ENCODE measurements at regions not wholly inside any gene's neighbourhood (a gene's known extent, or its start where the extent isn't known, plus 50 kb on each side); places are given as distances from the start of the nearest gene placed in this dataset.

DNA sequence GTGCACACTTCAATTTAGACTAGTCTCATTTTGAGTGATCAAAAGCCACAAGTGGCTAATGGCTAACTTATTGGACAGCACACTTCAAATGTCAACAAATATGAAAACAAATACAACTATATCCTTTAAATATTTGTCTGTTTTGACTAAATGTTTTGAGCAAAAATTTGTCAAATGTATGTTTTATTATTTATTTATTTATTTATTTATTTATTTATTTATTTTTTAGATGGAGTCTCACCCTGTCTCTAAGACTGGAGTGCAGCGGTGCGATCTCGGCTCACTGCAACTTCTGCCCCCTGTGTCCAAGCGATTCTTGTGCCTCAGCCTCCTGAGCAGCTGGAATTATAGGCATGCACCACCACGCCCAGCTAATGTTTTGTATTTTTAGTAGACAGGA is 1392.1 kb upstream of the WWC1 start:
- TF ChIP-seq, protein P1, sequence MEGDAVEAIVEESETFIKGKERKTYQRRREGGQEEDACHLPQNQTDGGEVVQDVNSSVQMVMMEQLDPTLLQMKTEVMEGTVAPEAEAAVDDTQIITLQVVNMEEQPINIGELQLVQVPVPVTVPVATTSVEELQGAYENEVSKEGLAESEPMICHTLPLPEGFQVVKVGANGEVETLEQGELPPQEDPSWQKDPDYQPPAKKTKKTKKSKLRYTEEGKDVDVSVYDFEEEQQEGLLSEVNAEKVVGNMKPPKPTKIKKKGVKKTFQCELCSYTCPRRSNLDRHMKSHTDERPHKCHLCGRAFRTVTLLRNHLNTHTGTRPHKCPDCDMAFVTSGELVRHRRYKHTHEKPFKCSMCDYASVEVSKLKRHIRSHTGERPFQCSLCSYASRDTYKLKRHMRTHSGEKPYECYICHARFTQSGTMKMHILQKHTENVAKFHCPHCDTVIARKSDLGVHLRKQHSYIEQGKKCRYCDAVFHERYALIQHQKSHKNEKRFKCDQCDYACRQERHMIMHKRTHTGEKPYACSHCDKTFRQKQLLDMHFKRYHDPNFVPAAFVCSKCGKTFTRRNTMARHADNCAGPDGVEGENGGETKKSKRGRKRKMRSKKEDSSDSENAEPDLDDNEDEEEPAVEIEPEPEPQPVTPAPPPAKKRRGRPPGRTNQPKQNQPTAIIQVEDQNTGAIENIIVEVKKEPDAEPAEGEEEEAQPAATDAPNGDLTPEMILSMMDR (IDR thresholded peaks at IDR 0.05), result no peak
- no peaks in the 10 kb centered on the region for H3K79me2 ChIP-seq (ENCODE audit: insufficient read depth, low read length)
- no peak overlapping the region for H3K9ac ChIP-seq (ENCODE audit: insufficient read depth, low read length, poor library complexity, severe bottlenecking)
- no peak overlapping the region for H3K27ac ChIP-seq (ENCODE audit: low read depth in 1 of 2, low read length in 2 of 2)
- Mint-ChIP-seq H3K4me1 (no peaks in the 10 kb centered on the region), H3K4me3 (no peak overlapping the region), H3K27ac (no peak overlapping the region), H3K27me3 (ENCODE audit: low read depth in 3 of 3) (peaks cover 0 to 6% (median 0%) of the 10 kb centered on the region in 3 donors), H3K9me3 (peaks cover 0 to 19% (median 5%) of the 10 kb centered on the region in 7 donors), H3K36me3 (no peaks in the 10 kb centered on the region)
- no peak for DNase-seq
- H3K4me1 ChIP-seq (ENCODE audit: control insufficient read depth in 1 of 2, insufficient read depth in 2 of 2, low read length in 2 of 2), result no peaks in the 10 kb centered on the region
- no peaks in the 10 kb centered on the region for H3K27me3 ChIP-seq (ENCODE audit: control insufficient read depth in 2 of 2, insufficient read depth in 2 of 2, low read length in 2 of 2)
- no peak overlapping the region for H3K4me3 ChIP-seq (replicated peaks in 1 of 3; ENCODE audit: low read depth in 2 of 3, low read length in 3 of 3)
- 100% methylated on average over 4 of the region's 5 CpGs for WGBS (ENCODE audit: insufficient coverage)
- intact Hi-C loops (cut with micrococcal nuclease), result no loop called here
- no peaks in the 10 kb centered on the region for H4K20me1 ChIP-seq (ENCODE audit: insufficient read depth, low read length)
- H2AFZ ChIP-seq (ENCODE audit: insufficient read depth, low read depth, low read length, poor library complexity, severe bottlenecking), result no peak overlapping the region
- no peaks in the 10 kb centered on the region for H3K9me3 ChIP-seq (replicated peaks in 1 of 2; ENCODE audit: control insufficient read depth in 1 of 2, insufficient read depth in 1 of 2, low read length in 2 of 2)
- no peak overlapping the region for H3K4me2 ChIP-seq (replicated peaks; ENCODE audit: extremely low read depth, low read length, poor library complexity, severe bottlenecking)
- H3K36me3 ChIP-seq (replicated peaks in 1 of 2; ENCODE audit: control insufficient read depth in 1 of 2, insufficient read depth in 2 of 2, low read length in 2 of 2), result no peaks in the 10 kb centered on the region

DNA sequence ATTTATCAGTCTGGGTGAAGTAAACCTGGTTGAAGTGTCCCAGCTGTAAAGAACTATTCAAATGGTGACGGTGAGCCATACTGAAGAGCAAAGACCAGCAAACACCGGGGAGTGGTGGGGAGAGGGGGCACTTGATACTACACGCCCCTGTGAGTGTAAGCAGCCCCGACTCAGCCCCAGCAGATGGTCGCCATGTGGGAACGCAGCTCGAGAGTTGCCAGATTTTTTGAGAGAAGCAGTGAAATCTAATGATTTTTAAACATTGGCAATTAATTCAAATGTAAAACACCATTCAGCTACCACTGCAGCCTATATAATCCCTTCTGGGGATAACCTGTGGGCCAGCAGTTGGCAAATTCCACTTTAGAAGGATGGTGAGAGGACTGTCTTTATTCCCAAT is 1386.9 kb upstream of the WWC1 start:
- 100% methylated on average over 2 of the region's 7 CpGs for WGBS (ENCODE audit: insufficient coverage)
- no peaks in the 10 kb centered on the region for H4K20me1 ChIP-seq (ENCODE audit: insufficient read depth, low read length)
- H3K27me3 Mint-ChIP-seq (ENCODE audit: low read depth in 3 of 3), result peaks cover 0 to 4% (median 0%) of the 10 kb centered on the region in 3 donors

More for the DNA sequence above, 1386.9 kb upstream of the WWC1 start:
- Histone ChIP-seq H3K4me2 (replicated peaks; ENCODE audit: extremely low read depth, low read length, poor library complexity, severe bottlenecking) (no peak overlapping the region), H2AFZ (ENCODE audit: insufficient read depth, low read depth, low read length, poor library complexity, severe bottlenecking) (no peak overlapping the region), H3K9ac (ENCODE audit: insufficient read depth, low read length, poor library complexity, severe bottlenecking) (no peak overlapping the region), H3K4me3 (replicated peaks in 1 of 3; ENCODE audit: low read depth in 2 of 3, low read length in 3 of 3) (no peak overlapping the region), H3K27me3 (ENCODE audit: control insufficient read depth in 2 of 2, insufficient read depth in 2 of 2, low read length in 2 of 2) (no peaks in the 10 kb centered on the region), H3K36me3 (replicated peaks in 1 of 2; ENCODE audit: control insufficient read depth in 1 of 2, insufficient read depth in 2 of 2, low read length in 2 of 2) (no peaks in the 10 kb centered on the region), H3K4me1 (ENCODE audit: control insufficient read depth in 1 of 2, insufficient read depth in 2 of 2, low read length in 2 of 2) (no peaks in the 10 kb centered on the region), H3K79me2 (ENCODE audit: insufficient read depth, low read length) (no peaks in the 10 kb centered on the region), H3K27ac (ENCODE audit: low read depth in 1 of 2, low read length in 2 of 2) (no peak overlapping the region), H3K9me3 (replicated peaks in 1 of 2; ENCODE audit: control insufficient read depth in 1 of 2, insufficient read depth in 1 of 2, low read length in 2 of 2) (peaks cover 0 to 2% of the 10 kb centered on the region in 2 donors)
- Mint-ChIP-seq H3K9me3 (peaks cover 0 to 14% (median 7%) of the 10 kb centered on the region in 7 donors), H3K4me3 (no peak overlapping the region), H3K36me3 (no peaks in the 10 kb centered on the region), H3K4me1 (no peaks in the 10 kb centered on the region), H3K27ac (no peak overlapping the region)
- intact Hi-C loops (cut with micrococcal nuclease), result no loop called here
- no peak for DNase-seq
- TF ChIP-seq, protein P1 (IDR thresholded peaks at IDR 0.05), result no peak

All from CD14-positive monocyte (primary cell).